ENCODE measurements at regions not wholly inside any gene's neighbourhood (a gene's known extent, or its start where the extent isn't known, plus 50 kb on each side); places are given as distances from the start of the nearest gene placed in this dataset.
A peak's percentile ranks its signal among the peaks of the same experiment; 100 is the strongest.

GRCh38 chr15:62850791-62851291 is 191.7 kb upstream of the TPM1 start:
- Histone ChIP-seq H3K9me3 (ENCODE audit: insufficient read depth, low read depth, low read length) (peaks cover 4% of the 10 kb centered on the region; the same call in 1 of the 2 replicates), H3K27ac (ENCODE audit: low read length) (peak overlapping the region; percentile 92), H3K4me3 (ENCODE audit: low read length) (peak overlapping the region; percentile 46; the same call in 1 of the 2 replicates), H3K27me3 (ENCODE audit: insufficient read depth, low read length) (no peaks in the 10 kb centered on the region), H3K9ac (ENCODE audit: low read depth, low read length) (peak overlapping the region; percentile 65), H3K36me3 (ENCODE audit: insufficient read depth, low read depth, low read length) (no peaks in the 10 kb centered on the region), H3K4me1 (ENCODE audit: insufficient read depth, low read length) (peaks cover 35% of the 10 kb centered on the region)

- H3K27me3 ChIP-seq (ENCODE audit: insufficient read depth, low read length) = no peaks in the 10 kb centered on the region
- peaks cover 34% of the 10 kb centered on the region for H3K4me1 ChIP-seq (ENCODE audit: insufficient read depth, low read length)
- no peaks in the 10 kb centered on the region for H3K36me3 ChIP-seq (ENCODE audit: insufficient read depth, low read depth, low read length)
- no peaks in the 10 kb centered on the region for H3K9me3 ChIP-seq (ENCODE audit: insufficient read depth, low read depth, low read length)
- H3K9ac ChIP-seq (ENCODE audit: low read depth, low read length) = no peak overlapping the region; the same call in 1 of the 2 replicates
- no peak overlapping the region for H3K4me3 ChIP-seq (ENCODE audit: low read length)
- H3K27ac ChIP-seq (ENCODE audit: low read length) = no peak overlapping the region
These were observed 189.3 kb upstream of the TPM1 start for GRCh38 chr15:62853114-62853840.

DNA sequence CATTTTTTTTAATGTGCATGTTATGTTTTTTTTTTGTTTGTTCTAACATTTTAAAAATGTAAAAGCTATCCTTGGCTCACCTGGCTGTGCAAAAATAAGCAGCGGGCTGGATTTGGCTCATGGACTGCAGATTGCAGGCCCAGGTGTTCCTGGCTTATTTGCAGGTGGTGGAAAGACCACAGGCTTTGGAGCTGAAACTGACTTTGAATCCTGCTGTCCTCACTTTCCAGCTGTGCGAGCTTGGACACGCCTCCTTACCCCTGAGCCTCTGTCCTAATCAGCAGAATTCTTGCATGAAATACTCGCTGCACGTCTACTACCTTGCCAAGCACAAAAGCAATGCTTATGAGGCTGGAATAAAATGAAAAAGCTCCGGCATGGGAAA is 188.7 kb upstream of the TPM1 start:
- Histone ChIP-seq H3K9me3 (ENCODE audit: insufficient read depth, low read depth, low read length) (no peaks in the 10 kb centered on the region), H3K27me3 (ENCODE audit: insufficient read depth, low read length) (no peaks in the 10 kb centered on the region), H3K9ac (ENCODE audit: low read depth, low read length) (no peak overlapping the region; the same call in 1 of the 2 replicates), H3K4me3 (ENCODE audit: low read length) (no peak overlapping the region), H3K27ac (ENCODE audit: low read length) (no peak overlapping the region), H3K36me3 (ENCODE audit: insufficient read depth, low read depth, low read length) (no peaks in the 10 kb centered on the region), H3K4me1 (ENCODE audit: insufficient read depth, low read length) (peaks cover 31% of the 10 kb centered on the region)

- Histone ChIP-seq H3K4me1 (ENCODE audit: insufficient read depth, low read length) (peaks cover 24% of the 10 kb centered on the region), H3K27me3 (ENCODE audit: insufficient read depth, low read length) (no peaks in the 10 kb centered on the region), H3K9me3 (ENCODE audit: insufficient read depth, low read depth, low read length) (no peaks in the 10 kb centered on the region), H3K9ac (ENCODE audit: low read depth, low read length) (no peak overlapping the region), H3K4me3 (ENCODE audit: low read length) (no peak overlapping the region), H3K27ac (ENCODE audit: low read length) (no peak overlapping the region), H3K36me3 (ENCODE audit: insufficient read depth, low read depth, low read length) (no peaks in the 10 kb centered on the region)
These were observed 188.0 kb upstream of the TPM1 start for GRCh38 chr15:62854420-62855084.

DNA sequence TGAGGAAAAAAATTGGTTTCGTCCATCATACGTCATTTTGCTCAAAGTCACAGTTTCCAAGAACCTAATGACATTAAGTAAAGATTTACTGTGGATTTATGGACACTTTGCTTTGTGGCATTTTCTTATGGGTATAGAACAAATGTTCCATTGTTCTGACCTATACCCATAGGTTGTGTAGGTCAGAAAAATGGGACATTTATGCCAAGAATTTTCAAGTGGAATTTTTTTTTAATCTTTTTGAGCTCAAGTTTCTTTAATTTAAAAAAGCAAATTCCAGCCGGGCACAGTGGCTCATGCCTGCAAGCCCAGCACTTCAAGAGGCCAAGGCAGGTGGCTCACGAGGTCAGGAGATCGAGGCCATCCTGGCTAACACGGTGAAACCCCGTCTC is 187.5 kb upstream of the TPM1 start:
- Histone ChIP-seq H3K9me3 (ENCODE audit: insufficient read depth, low read depth, low read length) (no peaks in the 10 kb centered on the region), H3K27ac (ENCODE audit: low read length) (no peak overlapping the region), H3K4me3 (ENCODE audit: low read length) (no peak overlapping the region), H3K4me1 (ENCODE audit: insufficient read depth, low read length) (peaks cover 21% of the 10 kb centered on the region), H3K9ac (ENCODE audit: low read depth, low read length) (no peak overlapping the region), H3K27me3 (ENCODE audit: insufficient read depth, low read length) (no peaks in the 10 kb centered on the region), H3K36me3 (ENCODE audit: insufficient read depth, low read depth, low read length) (no peaks in the 10 kb centered on the region)

DNA sequence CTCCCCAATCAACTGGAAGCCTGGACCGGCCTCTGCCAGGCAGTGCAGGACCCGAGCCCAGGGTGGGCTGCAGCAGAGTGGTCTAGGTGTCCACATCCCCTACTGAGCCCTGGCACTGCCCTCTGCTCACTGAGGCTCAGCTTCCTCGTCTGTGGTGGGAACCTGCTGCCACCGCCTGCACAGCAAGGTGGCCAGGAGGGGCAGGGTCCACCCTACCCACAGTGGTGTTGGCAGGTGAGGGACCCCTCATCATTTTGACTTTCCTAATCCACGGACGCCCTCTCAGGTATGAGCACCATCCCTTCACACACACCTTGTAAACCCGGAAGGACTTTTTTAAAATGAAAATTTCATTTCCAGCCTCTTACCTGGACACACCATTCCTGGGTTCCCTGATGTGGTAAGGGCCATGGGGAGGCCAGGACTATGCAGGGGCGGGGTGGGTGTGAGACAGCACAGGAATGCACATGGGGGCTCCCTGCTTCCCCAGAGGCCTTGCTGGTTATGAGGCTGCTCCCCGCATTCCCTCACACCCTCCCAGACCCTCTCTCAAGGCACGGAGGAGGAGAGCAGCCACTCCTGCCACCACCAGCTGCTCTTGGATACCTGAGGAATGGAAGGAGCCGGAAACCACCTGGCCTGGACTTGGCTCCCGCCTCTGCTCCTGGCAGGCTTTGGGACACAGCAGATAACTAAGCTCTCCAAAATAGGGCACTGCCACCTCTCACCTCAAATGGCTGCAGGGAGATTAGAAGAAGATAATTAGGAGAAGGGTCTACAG is 185.9 kb upstream of the TPM1 start:
- Histone ChIP-seq H3K27me3 (ENCODE audit: insufficient read depth, low read length) (no peaks in the 10 kb centered on the region), H3K27ac (ENCODE audit: low read length) (no peak overlapping the region), H3K4me3 (ENCODE audit: low read length) (no peak overlapping the region), H3K9me3 (ENCODE audit: insufficient read depth, low read depth, low read length) (no peaks in the 10 kb centered on the region), H3K36me3 (ENCODE audit: insufficient read depth, low read depth, low read length) (no peaks in the 10 kb centered on the region), H3K4me1 (ENCODE audit: insufficient read depth, low read length) (peaks cover 8% of the 10 kb centered on the region; the same call in 1 of the 2 replicates), H3K9ac (ENCODE audit: low read depth, low read length) (no peak overlapping the region)

DNA sequence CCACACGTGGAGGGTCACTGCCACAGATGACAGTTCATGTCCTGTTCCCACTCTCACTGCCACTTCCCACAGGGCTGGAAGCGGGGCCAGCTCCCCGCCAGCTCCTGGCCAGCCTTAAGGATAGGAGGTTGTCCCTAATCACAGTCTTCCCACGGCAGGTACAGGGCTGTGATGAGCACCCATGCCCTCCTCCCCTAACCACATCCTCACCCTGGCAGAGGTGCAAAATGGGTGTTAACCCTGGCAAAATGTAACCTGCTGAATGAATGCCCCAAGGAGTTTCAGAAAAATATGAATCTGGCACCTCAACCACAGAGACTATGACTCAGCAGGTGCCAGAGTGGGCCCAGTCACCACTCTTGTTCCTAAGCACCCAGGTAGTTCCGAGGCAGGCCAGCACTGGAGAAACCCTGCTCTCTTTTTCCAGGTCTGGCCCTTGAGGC is 185.1 kb upstream of the TPM1 start:
- no peaks in the 10 kb centered on the region for H3K9me3 ChIP-seq (ENCODE audit: insufficient read depth, low read depth, low read length)
- no peak overlapping the region for H3K9ac ChIP-seq (ENCODE audit: low read depth, low read length)
- no peaks in the 10 kb centered on the region for H3K36me3 ChIP-seq (ENCODE audit: insufficient read depth, low read depth, low read length)
- no peak overlapping the region for H3K27ac ChIP-seq (ENCODE audit: low read length)
- no peak overlapping the region for H3K4me3 ChIP-seq (ENCODE audit: low read length)
- H3K27me3 ChIP-seq (ENCODE audit: insufficient read depth, low read length) = no peaks in the 10 kb centered on the region
- peaks cover 8% of the 10 kb centered on the region; the same call in 1 of the 2 replicates for H3K4me1 ChIP-seq (ENCODE audit: insufficient read depth, low read length)

GRCh38 chr15:62858343-62858742 is 184.2 kb upstream of the TPM1 start:
- no peak overlapping the region for H3K9ac ChIP-seq (ENCODE audit: low read depth, low read length)
- no peaks in the 10 kb centered on the region for H3K36me3 ChIP-seq (ENCODE audit: insufficient read depth, low read depth, low read length)
- H3K4me3 ChIP-seq (ENCODE audit: low read length) = no peak overlapping the region
- H3K9me3 ChIP-seq (ENCODE audit: insufficient read depth, low read depth, low read length) = no peaks in the 10 kb centered on the region
- H3K4me1 ChIP-seq (ENCODE audit: insufficient read depth, low read length) = peaks cover 8% of the 10 kb centered on the region; the same call in 1 of the 2 replicates
- no peaks in the 10 kb centered on the region for H3K27me3 ChIP-seq (ENCODE audit: insufficient read depth, low read length)
- no peak overlapping the region for H3K27ac ChIP-seq (ENCODE audit: low read length)

DNA sequence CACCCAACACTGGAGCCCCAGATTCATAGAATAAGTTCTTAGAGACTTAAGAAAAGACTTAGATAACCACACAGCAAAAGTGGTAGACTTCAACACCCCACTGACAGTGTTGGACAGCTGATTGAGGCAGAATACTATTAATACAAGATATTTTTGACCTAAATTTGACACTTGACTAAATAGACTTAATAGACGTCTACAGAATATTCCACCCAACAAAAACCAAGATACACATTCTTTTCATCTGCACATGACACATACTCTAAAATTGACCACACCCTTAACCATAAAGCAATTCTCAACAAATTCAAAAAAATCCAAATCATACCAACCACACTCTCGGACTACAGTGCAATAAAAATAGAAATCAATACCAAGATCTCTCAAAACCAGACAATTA is 179.8 kb upstream of the TPM1 start:
- H3K27me3 ChIP-seq (ENCODE audit: insufficient read depth, low read length) = no peaks in the 10 kb centered on the region
- no peaks in the 10 kb centered on the region for H3K9me3 ChIP-seq (ENCODE audit: insufficient read depth, low read depth, low read length)
- no peaks in the 10 kb centered on the region for H3K36me3 ChIP-seq (ENCODE audit: insufficient read depth, low read depth, low read length)
- H3K4me3 ChIP-seq (ENCODE audit: low read length) = no peak overlapping the region
- H3K27ac ChIP-seq (ENCODE audit: low read length) = no peak overlapping the region
- H3K4me1 ChIP-seq (ENCODE audit: insufficient read depth, low read length) = no peaks in the 10 kb centered on the region
- H3K9ac ChIP-seq (ENCODE audit: low read depth, low read length) = no peak overlapping the region

- Histone ChIP-seq H3K36me3 (ENCODE audit: insufficient read depth, low read depth, low read length) (no peaks in the 10 kb centered on the region), H3K9me3 (ENCODE audit: insufficient read depth, low read depth, low read length) (no peaks in the 10 kb centered on the region), H3K4me3 (ENCODE audit: low read length) (no peak overlapping the region), H3K9ac (ENCODE audit: low read depth, low read length) (no peak overlapping the region), H3K27me3 (ENCODE audit: insufficient read depth, low read length) (no peaks in the 10 kb centered on the region), H3K27ac (ENCODE audit: low read length) (no peak overlapping the region), H3K4me1 (ENCODE audit: insufficient read depth, low read length) (0 out of 2 replicates have a peak, but pooled peaks cover 5% of the 10 kb centered on the region)
These were observed 176.2 kb upstream of the TPM1 start for GRCh38 chr15:62866366-62866765.

GRCh38 chr15:62867844-62868243 is 174.7 kb upstream of the TPM1 start:
- Histone ChIP-seq H3K27me3 (ENCODE audit: insufficient read depth, low read length) (no peaks in the 10 kb centered on the region), H3K4me1 (ENCODE audit: insufficient read depth, low read length) (0 out of 2 replicates have a peak, but pooled peaks cover 5% of the 10 kb centered on the region), H3K4me3 (ENCODE audit: low read length) (no peak overlapping the region)

More at GRCh38 chr15:62867844-62868243, 174.7 kb upstream of the TPM1 start:
- Histone ChIP-seq H3K9me3 (ENCODE audit: insufficient read depth, low read depth, low read length) (no peaks in the 10 kb centered on the region), H3K36me3 (ENCODE audit: insufficient read depth, low read depth, low read length) (no peaks in the 10 kb centered on the region), H3K27ac (ENCODE audit: low read length) (no peak overlapping the region), H3K9ac (ENCODE audit: low read depth, low read length) (no peak overlapping the region)

Measured in iPS-20b (cell line).